GM23248 (cell line): ENCODE measurements at regions not wholly inside any gene's neighbourhood (a gene's known extent, or its start where the extent isn't known, plus 50 kb on each side); places are given as distances from the start of the nearest gene placed in this dataset.

ENCODE experiments used
- DNase-seq: peaks from one replicate; pipeline ENCODE4 v3.0.0-alpha.2; 2015
- H2AFZ ChIP-seq: fragments of 200-600 bp; sonication (generic); 2 replicates; pipeline ENCODE4 v1.6.1; 2016; ENCODE audit warnings: antibody characterized with exemption
- H3F3A ChIP-seq: fragments of 200-600 bp; sonication (generic); 2 replicates; pipeline ENCODE4 v1.6.1; 2016; ENCODE audit warnings: mild to moderate bottlenecking, antibody characterized with exemption, mixed run types; ENCODE audit not compliant: insufficient read depth
- H3K27ac ChIP-seq: fragments of 200-600 bp; sonication (generic); 2 replicates; pipeline ENCODE4 v1.5.1; 2016; ENCODE audit warnings: mild to moderate bottlenecking
- H3K27me3 ChIP-seq: fragments of 200-600 bp; sonication (generic); replicated peaks from 2 replicates; pipeline ENCODE4 v1.6.1; 2016; ENCODE audit warnings: mild to moderate bottlenecking; ENCODE audit not compliant: insufficient read depth
- H3K36me3 ChIP-seq: fragments of 200-600 bp; sonication (generic); 2 replicates; pipeline ENCODE4 v1.6.1; 2016; ENCODE audit warnings: low read depth, mild to moderate bottlenecking
- H3K4me1 ChIP-seq: fragments of 200-600 bp; sonication (generic); 2 replicates; pipeline ENCODE4 v1.6.1; 2016; ENCODE audit warnings: mild to moderate bottlenecking; ENCODE audit not compliant: insufficient read depth
- H3K4me2 ChIP-seq: fragments of 200-600 bp; sonication (generic); one replicate; pipeline ENCODE4 v1.6.1; 2016; ENCODE audit warnings: mild to moderate bottlenecking; ENCODE audit not compliant: unreplicated experiment
- H3K4me3 ChIP-seq: fragments of 200-600 bp; sonication (generic); 2 replicates; pipeline ENCODE4 v1.5.1; 2016; ENCODE audit warnings: mild to moderate bottlenecking
- H3K79me2 ChIP-seq: fragments of 200-600 bp; sonication (generic); 2 replicates; pipeline ENCODE4 v1.6.1; 2016; ENCODE audit warnings: mild to moderate bottlenecking; ENCODE audit not compliant: insufficient read depth
- H3K9ac ChIP-seq: fragments of 200-600 bp; sonication (generic); 2 replicates; pipeline ENCODE4 v1.6.1; 2016; ENCODE audit warnings: mild to moderate bottlenecking
- H3K9me2 ChIP-seq: fragments of 200-600 bp; sonication (generic); 2 replicates; pipeline ENCODE4 v1.6.1; 2016; ENCODE audit warnings: mixed run types, mild to moderate bottlenecking, moderate library complexity; ENCODE audit not compliant: insufficient read depth
- H3K9me3 ChIP-seq: fragments of 200-600 bp; sonication (generic); one replicate; pipeline ENCODE4 v1.6.1; 2017; ENCODE audit warnings: low read depth
- H4K20me1 ChIP-seq: fragments of 200-600 bp; sonication (generic); 2 replicates; pipeline ENCODE4 v1.6.0; 2016; ENCODE audit not compliant: insufficient read depth
- EZH2 ChIP-seq: fragments of 200-600 bp; sonication (generic); IDR thresholded peaks from 2 replicates; pipeline ENCODE4 v1.6.1; 2018; ENCODE audit warnings: antibody characterized with exemption, mild to moderate bottlenecking; ENCODE audit not compliant: insufficient read depth, poor library complexity, severe bottlenecking
- EZH2phosphoT487 ChIP-seq: fragments of 200-600 bp; sonication (generic); IDR thresholded peaks from 2 replicates; pipeline ENCODE4 v1.6.1; 2018; ENCODE audit warnings: antibody characterized with exemption, moderate library complexity, mild to moderate bottlenecking, low read depth; ENCODE audit not compliant: insufficient read depth
- WGBS, 2 experiments: methylation state at CpG; one replicate each; pipeline ENCODE4 v1.1.6; 2015 to 2017; ENCODE audit warnings: low lambda C conversion rate in 2 of 2, low coverage in 1 of 2; ENCODE audit errors: missing lambda C conversion rate in 2 of 2; 5-methylcytosine and 5-hydroxymethylcytosine counted together
- in situ Hi-C: fragments of 300-500 bp; cut with MboI; formaldehyde crosslinking; loops from 2 replicates; pipeline ENCODE4 v1.15.0; 2020

GRCh38 chr3:34376691-34377090 is 578.3 kb downstream of the PDCD6IP start:
- Histone ChIP-seq H3F3A (no peaks in the 10 kb centered on the region), H4K20me1 (no peaks in the 10 kb centered on the region), H2AFZ (no peak overlapping the region), H3K9ac (no peak overlapping the region), H3K27me3 (no peaks in the 10 kb centered on the region), H3K36me3 (no peaks in the 10 kb centered on the region), H3K4me2 (no peak overlapping the region), H3K79me2 (no peaks in the 10 kb centered on the region), H3K4me3 (no peak overlapping the region), H3K27ac (no peak overlapping the region), H3K4me1 (no peaks in the 10 kb centered on the region), H3K9me2 (no peaks in the 10 kb centered on the region), H3K9me3 (no peaks in the 10 kb centered on the region)
- WGBS, 2 experiments, result 10 to 22% methylated on average over 4 of the region's 4 CpGs
- in situ Hi-C loops, result no loop called here
- no peak for DNase-seq
- TF ChIP-seq EZH2 (no peak), EZH2phosphoT487 (no peak)

GRCh38 chr3:34377961-34378360 is 579.5 kb downstream of the PDCD6IP start:
- H3K4me1 ChIP-seq, result no peaks in the 10 kb centered on the region
- H3K36me3 ChIP-seq, result no peaks in the 10 kb centered on the region
- no peak overlapping the region for H3K4me3 ChIP-seq
- no peak overlapping the region for H2AFZ ChIP-seq
- no peaks in the 10 kb centered on the region for H3F3A ChIP-seq
- no peak overlapping the region for H3K27ac ChIP-seq
- TF ChIP-seq EZH2 (no peak), EZH2phosphoT487 (no peak)
- 36 to 37% methylated on average over 6 of the region's 6 CpGs for WGBS, 2 experiments
- no peaks in the 10 kb centered on the region for H4K20me1 ChIP-seq
- H3K27me3 ChIP-seq, result no peaks in the 10 kb centered on the region
- H3K9me3 ChIP-seq, result no peaks in the 10 kb centered on the region
- DNase-seq, result no peak
- no peak overlapping the region for H3K4me2 ChIP-seq
- H3K79me2 ChIP-seq, result no peaks in the 10 kb centered on the region
- no peaks in the 10 kb centered on the region for H3K9me2 ChIP-seq
- in situ Hi-C loops, result no loop called here
- no peak overlapping the region for H3K9ac ChIP-seq

- Histone ChIP-seq H3K9me3 (no peaks in the 10 kb centered on the region), H3K9me2 (no peaks in the 10 kb centered on the region), H3K79me2 (no peaks in the 10 kb centered on the region), H3F3A (no peaks in the 10 kb centered on the region), H2AFZ (no peak overlapping the region), H3K27me3 (no peaks in the 10 kb centered on the region), H3K4me3 (no peak overlapping the region), H3K4me2 (no peak overlapping the region), H4K20me1 (no peaks in the 10 kb centered on the region), H3K27ac (no peak overlapping the region), H3K9ac (no peak overlapping the region), H3K36me3 (no peaks in the 10 kb centered on the region), H3K4me1 (no peaks in the 10 kb centered on the region)
- DNase-seq, result no peak
- in situ Hi-C loops, result no loop called here
- no peak for TF ChIP-seq EZH2phosphoT487
- no peak for TF ChIP-seq EZH2
Observed at GRCh38 chr3:34381243-34381642, 582.8 kb downstream of the PDCD6IP start.

GRCh38 chr3:34382859-34383258 is 584.4 kb downstream of the PDCD6IP start:
- no peaks in the 10 kb centered on the region for H3K27me3 ChIP-seq
- no peaks in the 10 kb centered on the region for H3K9me2 ChIP-seq
- H3K27ac ChIP-seq, result no peak overlapping the region
- no peak for DNase-seq
- H3K36me3 ChIP-seq, result no peaks in the 10 kb centered on the region
- no peak for TF ChIP-seq EZH2phosphoT487
- no peak for TF ChIP-seq EZH2
- WGBS, 2 experiments, result 11 to 14% methylated on average over 3 of the region's 3 CpGs
- no peaks in the 10 kb centered on the region for H3K79me2 ChIP-seq
- no peak overlapping the region for H3K4me3 ChIP-seq
- no peaks in the 10 kb centered on the region for H3K9me3 ChIP-seq
- no peak overlapping the region for H2AFZ ChIP-seq
- no peaks in the 10 kb centered on the region for H3F3A ChIP-seq
- no peaks in the 10 kb centered on the region for H4K20me1 ChIP-seq
- H3K4me1 ChIP-seq, result no peaks in the 10 kb centered on the region
- no peak overlapping the region for H3K4me2 ChIP-seq
- in situ Hi-C loops, result no loop called here
- H3K9ac ChIP-seq, result no peak overlapping the region

GRCh38 chr3:34386309-34386708 is 587.9 kb downstream of the PDCD6IP start:
- Histone ChIP-seq H3K79me2 (no peaks in the 10 kb centered on the region), H3K9ac (no peak overlapping the region), H3K4me2 (no peak overlapping the region), H3K9me3 (no peaks in the 10 kb centered on the region), H2AFZ (no peak overlapping the region), H3K9me2 (no peaks in the 10 kb centered on the region), H3K27me3 (no peaks in the 10 kb centered on the region), H4K20me1 (no peaks in the 10 kb centered on the region), H3K36me3 (no peaks in the 10 kb centered on the region), H3K4me1 (no peaks in the 10 kb centered on the region), H3K27ac (no peak overlapping the region), H3K4me3 (no peak overlapping the region), H3F3A (no peaks in the 10 kb centered on the region)
- DNase-seq, result no peak
- in situ Hi-C loops, result no loop called here
- no peak for TF ChIP-seq EZH2
- no peak for TF ChIP-seq EZH2phosphoT487
